ENCODE measurements at regions not wholly inside any gene's neighbourhood (a gene's known extent, or its start where the extent isn't known, plus 50 kb on each side); places are given as distances from the start of the nearest gene placed in this dataset.

GRCh38 chr13:80684217-80684991, 343.5 kb upstream of the SPRY2 start:
- TF ChIP-seq CTCF (IDR thresholded peaks at IDR 0.05): no peak
- TF ChIP-seq EZH2 (IDR thresholded peaks at IDR 0.05; ENCODE audit: borderline replicate concordance, insufficient read depth, low read depth, low read length, poor library complexity, severe bottlenecking): no peak
